CD4-positive, alpha-beta T cell treated with Interferon gamma for 1 hour (primary cell): ENCODE measurements at regions not wholly inside any gene's neighbourhood (a gene's known extent, or its start where the extent isn't known, plus 50 kb on each side); places are given as distances from the start of the nearest gene placed in this dataset.
"Not testable (repeated sequence)": the region's sequence is repeated elsewhere in the genome, so short reads cannot be mapped to it uniquely, and the experiment has no call there.

Experiments
- DNase-seq: peaks from one replicate; pipeline ENCODE4 v3.0.0-alpha.2; 2020

GRCh38 chrX:69431420-69431819 is 72.7 kb upstream of the NALF2 start:
- no peak for DNase-seq

- DNase-seq: no peak
These were observed 73.3 kb upstream of the NALF2 start for GRCh38 chrX:69430785-69431184.

- no peak for DNase-seq
These were observed 74.6 kb upstream of the NALF2 start for GRCh38 chrX:69429339-69430015.

- no peak for DNase-seq
These were observed 75.9 kb upstream of the NALF2 start for GRCh38 chrX:69428216-69428615.

GRCh38 chrX:69424910-69425309 is 79.2 kb upstream of the NALF2 start:
- DNase-seq: no peak

GRCh38 chrX:69424161-69424560 is 80.0 kb upstream of the NALF2 start:
- no peak for DNase-seq

- not testable (repeated sequence) for DNase-seq
These were observed 81.9 kb upstream of the NALF2 start for GRCh38 chrX:69422208-69422607.

GRCh38 chrX:69415698-69416097 is 88.4 kb upstream of the NALF2 start:
- no peak for DNase-seq

- no peak for DNase-seq
These were observed 91.5 kb upstream of the NALF2 start for GRCh38 chrX:69412661-69413060.

- DNase-seq: no peak
These were observed 105.2 kb upstream of the NALF2 start for GRCh38 chrX:69398881-69399280.

GRCh38 chrX:69396916-69397315 is 107.2 kb upstream of the NALF2 start:
- no peak for DNase-seq

- DNase-seq: no peak
These were observed 108.8 kb upstream of the NALF2 start for GRCh38 chrX:69395306-69395705.

- no peak for DNase-seq
These were observed 115.0 kb upstream of the NALF2 start for GRCh38 chrX:69389101-69389501.

- no peak for DNase-seq
These were observed 115.6 kb upstream of the NALF2 start for GRCh38 chrX:69388526-69388925.

- no peak for DNase-seq
These were observed 116.3 kb upstream of the NALF2 start for GRCh38 chrX:69387567-69388487.

- DNase-seq: no peak
These were observed 117.4 kb upstream of the NALF2 start for GRCh38 chrX:69386681-69387080.

- DNase-seq: no peak
These were observed 124.7 kb upstream of the NALF2 start for GRCh38 chrX:69379412-69379811.

GRCh38 chrX:69374569-69374968 is 129.6 kb upstream of the NALF2 start:
- no peak for DNase-seq

- DNase-seq: no peak
These were observed 131.7 kb upstream of the NALF2 start for GRCh38 chrX:69372435-69372834.

- no peak for DNase-seq
These were observed 133.0 kb upstream of the NALF2 start for GRCh38 chrX:69371159-69371558.

- DNase-seq: no peak
These were observed 134.1 kb upstream of the NALF2 start for GRCh38 chrX:69369999-69370398.

GRCh38 chrX:69366183-69366582 is 137.9 kb upstream of the NALF2 start:
- DNase-seq: no peak

- no peak for DNase-seq
These were observed 138.4 kb upstream of the NALF2 start for GRCh38 chrX:69365755-69366154.

- DNase-seq: no peak
These were observed 138.8 kb upstream of the NALF2 start for GRCh38 chrX:69365349-69365748.
